Glomerular endothelial cell (primary cell): ENCODE measurements at regions not wholly inside any gene's neighbourhood (a gene's known extent, or its start where the extent isn't known, plus 50 kb on each side); places are given as distances from the start of the nearest gene placed in this dataset.
"Not testable (repeated sequence)": the region's sequence is repeated elsewhere in the genome, so short reads cannot be mapped to it uniquely, and the experiment has no call there.

Experiments used
- DNase-seq: peaks from one replicate; pipeline ENCODE4 v3.0.0-alpha.2; 2011; ENCODE audit warnings: low read depth, low spot score; ENCODE audit errors: extremely low read depth

DNA sequence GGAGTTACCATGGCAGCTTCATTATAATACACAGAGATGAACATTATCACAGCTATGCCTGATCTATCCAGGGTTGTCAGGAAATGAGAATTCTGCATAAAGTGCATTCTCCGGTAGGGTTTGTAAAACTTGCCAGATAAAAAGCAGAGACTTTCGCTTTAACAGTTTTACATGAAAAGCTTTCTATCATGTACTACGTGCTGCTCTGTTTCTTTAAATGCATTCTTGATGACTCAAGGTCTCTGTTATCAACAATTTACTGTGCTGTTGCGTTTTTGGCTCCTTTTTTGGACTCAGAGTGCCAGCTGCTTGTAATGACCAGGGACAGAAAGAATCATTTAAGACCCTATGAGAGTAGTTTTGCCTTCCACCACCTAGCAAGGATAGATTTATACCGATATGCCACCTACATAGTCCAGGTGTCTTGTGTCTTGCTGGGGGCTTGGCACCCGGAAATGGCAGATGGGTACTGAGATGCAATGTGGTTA lies 371.2 kb downstream of the BTG1 start:
- no peak for DNase-seq

DNA sequence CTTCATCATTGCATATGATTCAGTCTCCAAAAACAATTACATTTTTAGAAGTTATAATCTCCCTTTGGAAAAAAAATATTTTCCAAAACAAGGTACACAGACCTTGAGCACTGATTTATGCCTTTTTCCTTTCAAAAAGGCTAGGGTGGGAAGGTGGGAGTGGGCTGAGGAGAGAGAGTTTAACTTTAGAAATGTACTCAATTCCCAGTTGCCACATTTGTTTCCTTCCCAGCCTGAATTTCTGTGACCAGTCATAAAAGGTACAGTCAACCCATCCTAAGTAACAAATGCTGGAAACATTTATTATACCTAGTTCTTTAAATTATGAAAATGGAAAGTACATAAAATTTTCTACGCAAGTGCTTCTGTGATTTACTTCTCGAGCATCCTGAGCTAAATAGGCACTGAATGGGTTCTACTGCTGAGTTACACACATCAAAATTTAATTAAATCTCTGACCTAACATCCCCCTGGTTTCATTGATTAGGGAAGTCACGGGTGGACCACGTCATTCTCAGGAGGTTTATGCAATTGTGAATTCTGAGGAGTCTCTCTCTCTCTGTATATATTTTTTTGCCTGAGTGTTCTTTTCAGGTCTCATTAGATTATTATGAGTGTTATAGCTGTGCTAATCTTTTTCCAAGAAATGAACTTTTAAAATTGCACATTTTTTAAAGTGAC lies 371.8 kb downstream of the BTG1 start:
- DNase-seq = no peak

DNA sequence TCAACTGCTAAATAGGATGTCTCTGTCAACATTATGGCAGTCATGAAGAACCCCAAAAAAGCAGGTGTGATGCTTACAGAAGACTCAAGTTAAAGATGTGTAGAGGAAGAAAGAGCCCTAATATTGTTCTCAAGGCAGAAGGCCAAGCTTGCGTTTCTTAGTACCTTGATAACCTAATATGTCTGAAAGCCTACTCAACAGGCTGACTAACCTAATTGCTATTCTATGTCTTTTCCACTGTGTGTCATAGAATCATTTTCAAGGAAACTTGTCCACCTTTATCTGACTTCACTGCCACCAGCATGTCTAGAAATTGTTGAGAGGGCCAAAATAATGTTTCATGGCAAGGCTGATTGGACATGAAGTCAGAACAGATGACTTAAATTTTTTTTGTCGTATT lies 373.2 kb downstream of the BTG1 start:
- no peak for DNase-seq

DNA sequence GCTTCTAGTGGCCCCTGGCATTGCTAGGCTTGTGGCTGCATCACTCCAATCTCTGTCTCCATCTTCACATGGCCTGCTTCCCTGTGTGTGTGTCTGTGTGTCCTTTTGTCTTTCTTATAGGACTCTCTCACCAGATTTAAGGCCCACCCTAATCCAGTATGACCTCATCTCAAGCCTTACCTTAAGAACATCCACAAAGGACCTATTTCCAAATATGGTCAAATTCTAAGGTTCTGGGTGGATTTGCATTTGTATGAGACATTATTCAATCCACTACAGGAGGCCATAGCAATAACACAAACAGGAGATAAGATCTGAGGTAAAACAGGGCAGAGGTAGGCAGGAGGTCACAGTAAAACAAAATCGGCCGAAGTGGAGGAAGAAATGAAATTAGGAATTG lies 375.9 kb downstream of the BTG1 start:
- DNase-seq = no peak

DNA sequence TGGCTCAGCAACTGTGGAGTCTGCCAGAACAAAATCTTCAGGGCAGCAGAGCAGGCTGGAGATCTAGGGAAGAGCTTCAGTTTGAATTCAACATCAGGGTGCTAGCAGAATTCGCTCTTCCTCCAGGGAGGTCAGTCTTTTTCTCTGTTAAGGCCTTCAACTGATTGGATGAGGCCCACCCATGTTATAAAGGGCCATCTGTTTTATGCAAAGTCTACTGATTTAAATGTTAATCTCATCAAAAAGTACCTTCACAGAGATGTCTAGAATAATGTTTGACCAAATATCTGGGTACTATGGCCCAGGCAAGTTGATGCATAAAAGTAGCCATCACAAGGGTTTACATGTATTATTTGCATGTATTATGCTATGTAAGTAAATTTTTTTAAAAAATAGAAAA lies 378.4 kb downstream of the BTG1 start:
- no peak for DNase-seq

DNA sequence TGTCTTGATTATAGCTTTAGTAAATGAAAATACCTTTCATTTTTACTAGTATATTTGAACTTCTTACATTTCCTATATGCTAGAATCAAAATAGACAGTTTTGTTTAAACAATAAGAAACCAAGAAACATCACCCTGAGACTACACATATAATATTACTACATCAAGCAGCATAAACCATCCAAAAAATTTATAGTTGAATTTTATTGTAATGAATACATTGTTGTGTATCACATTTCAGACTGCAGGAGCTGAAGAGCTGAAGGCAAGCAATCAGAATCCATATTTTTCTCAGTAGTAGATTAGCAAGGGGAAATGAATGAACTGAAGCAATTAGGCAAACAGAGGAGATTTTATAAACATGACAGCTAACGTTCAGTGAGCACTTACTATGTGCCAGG lies 379.2 kb downstream of the BTG1 start:
- DNase-seq = no peak

DNA sequence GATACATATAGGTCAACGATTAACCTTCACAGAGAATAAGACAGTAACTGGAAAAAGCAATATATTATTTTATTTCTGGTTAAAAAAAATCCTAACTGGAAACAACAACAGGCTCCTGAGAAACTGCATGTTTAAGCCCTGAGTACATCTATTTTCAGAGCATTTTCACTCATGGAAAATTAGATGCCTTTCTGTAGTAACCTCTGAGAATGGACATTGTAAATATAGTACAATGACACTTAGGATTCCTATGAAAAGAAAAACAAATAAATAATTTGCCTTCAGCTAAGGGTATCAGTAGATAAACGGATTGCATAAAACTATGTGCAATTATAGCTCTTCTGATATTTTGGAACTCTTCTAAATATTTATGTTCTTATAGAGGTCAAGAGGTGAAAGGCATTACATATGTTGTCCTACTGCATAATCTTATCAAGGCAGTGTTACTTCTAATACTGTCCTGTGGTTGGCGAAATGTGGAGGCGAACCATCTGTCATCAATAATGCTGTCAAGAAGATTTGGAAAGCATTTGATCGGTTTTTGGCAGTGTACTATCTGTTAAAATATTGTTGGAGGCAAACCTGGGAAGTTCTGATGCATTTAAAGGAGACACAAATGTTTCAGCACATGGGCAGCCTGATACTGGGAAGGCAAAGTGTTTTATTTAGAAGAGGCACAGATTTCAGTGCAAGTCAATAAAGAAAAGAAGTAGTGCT lies 381.8 kb downstream of the BTG1 start:
- no peak for DNase-seq

DNA sequence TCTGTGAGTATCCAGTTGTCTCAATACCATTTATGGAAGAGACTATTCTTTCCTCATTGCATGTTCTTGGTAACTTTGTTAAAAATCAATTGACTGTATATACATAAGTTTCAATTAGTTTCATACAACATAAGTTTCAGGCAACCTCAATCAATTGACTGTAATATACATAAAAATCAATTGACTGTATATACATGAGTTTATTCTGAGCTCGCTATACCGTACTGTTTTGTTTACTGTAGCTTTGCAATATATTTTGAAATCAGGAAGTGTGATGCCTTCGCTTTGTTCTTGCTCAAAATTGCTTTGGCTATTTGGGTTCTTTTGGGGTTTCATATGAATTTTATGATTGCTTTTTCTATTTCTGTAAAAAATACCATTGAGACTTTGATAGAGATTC lies 392.0 kb downstream of the BTG1 start:
- DNase-seq = no peak

DNA sequence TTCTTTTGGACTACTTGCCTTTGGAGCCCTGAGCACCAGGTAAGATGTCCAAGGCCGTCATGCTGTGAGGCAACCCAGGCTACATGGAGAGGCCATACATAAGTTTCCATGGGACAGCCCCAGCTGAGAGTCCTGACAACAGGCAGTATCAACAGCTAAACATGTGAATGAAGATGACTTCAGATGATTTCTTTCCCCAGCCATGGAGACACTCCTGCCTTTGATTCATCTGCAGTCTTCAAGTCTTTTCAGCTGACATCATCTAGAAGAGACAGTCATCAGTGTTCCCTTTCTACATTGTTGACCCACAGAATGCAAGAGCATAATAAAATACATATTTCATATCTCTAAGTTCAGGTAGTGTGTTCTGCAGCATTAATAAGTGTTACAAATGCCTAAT lies 398.7 kb downstream of the BTG1 start:
- no peak for DNase-seq

DNA sequence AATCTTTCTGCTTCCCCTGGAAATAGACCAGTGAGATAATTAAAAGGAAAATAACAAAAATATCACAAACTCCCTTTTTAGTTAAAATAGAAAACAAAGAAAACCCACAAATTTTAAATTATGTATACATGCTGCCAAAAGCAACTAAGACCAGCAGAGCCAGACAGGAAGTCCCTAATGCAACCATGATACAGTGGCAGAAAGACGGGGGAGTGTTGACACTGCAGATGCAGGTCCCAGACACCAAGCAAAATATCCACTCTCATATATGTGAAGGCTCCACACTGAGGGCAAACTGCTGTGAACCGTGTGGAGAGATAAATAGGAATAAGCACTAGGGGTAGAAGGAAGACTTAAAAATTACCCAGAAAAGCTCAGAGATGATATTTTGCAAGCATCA lies 401.0 kb downstream of the BTG1 start:
- DNase-seq = no peak

DNA sequence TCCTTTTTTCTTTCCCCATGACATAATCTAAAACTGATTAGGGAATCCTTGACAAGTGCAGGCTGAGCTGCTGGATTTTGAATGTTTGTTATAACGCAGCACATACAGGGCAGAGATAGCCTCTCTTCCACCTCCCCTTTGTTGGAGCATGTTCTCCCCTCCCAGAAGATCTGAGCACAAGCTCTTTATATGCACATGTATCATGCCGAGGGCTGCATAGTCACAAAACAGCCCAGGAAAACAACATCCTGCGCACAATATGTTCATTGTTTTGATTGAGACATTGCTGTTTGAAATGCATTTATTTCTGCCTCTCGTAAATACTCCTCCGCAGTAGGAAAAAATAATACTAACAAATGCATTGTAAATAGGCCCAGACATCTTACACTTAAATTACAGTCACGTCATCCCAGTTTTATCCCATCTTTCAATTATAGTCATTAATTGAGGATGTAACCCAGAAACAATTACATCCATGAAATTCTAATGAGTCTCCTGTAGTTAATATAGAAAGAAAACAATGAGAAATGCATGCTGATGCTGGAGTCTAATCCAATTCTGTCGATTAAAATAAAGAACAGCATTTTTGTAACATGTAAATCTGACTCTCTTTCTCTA lies 401.8 kb downstream of the BTG1 start:
- DNase-seq = no peak

DNA sequence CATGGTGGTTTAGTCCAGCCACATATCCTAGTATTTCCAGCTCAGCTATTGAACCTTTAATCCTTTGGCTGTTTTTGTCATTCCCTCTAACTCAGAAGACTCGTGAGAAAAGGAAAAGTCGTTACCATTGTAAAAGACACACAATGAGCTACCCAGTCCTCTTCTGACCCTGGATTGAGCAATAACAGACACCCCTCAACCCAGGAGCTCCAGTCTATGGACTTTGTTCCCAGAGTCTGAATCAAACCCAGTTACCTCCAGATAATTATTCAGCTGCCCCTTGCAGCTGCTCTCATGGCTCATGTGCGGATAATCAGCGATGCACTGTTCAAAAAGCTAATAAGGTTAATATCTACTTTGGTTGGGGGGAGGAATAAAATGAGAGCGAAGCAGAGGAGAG lies 402.4 kb downstream of the BTG1 start:
- no peak for DNase-seq

DNA sequence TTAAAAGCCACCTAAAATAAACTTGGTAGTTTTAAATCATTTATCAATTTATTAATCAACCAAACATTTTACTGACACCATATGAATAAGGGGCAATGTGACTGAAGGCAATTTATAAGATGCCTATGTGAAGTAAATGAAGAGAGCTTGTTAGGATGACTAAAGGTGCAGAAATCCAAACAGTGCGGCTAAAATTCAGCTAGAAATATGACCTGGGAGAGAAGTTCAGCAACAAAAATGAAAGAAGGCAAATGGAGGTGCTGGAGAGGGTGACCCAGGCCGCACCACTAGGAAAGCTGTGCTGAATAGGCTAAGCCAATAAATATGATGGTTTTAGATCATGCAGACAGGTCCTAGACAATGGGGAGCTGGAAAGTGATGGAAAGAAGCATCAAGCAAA lies 403.7 kb downstream of the BTG1 start:
- no peak for DNase-seq

DNA sequence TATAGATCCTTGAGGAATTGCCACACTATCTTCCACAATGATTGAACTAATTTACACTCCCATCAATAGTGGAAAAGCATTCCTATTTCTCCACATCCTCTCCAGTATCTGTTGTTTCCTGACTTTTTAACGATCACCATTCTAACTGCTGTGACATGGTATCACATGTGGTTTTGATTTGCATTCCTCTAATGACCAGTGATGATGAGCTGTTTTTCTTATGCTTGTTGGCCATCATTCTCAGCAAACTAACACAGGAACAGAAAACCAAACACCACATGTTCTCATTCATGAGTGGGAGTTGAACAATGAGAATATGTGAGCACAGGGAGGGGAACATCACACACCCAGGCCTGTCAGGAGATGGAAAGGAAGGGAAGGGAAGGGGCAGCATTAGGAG lies 411.8 kb downstream of the BTG1 start:
- DNase-seq = not testable (repeated sequence)

DNA sequence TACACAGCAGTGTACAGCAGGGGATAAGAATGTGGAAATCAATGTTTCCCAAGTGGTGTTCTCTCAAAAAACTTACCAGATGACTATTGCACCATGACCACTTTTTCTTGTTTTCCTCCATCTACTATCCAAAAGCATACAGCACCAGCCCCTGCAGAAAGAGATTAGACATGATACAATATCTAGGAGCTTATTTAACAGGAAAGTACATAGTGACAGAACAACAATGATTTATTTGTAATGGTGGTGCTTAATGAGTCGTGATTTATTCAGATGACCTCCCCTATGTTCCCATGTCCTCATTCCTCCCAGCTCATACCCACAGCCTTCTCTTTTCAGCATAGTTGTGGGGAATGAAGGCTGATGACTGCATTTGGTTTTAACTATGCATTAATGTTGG lies 413.6 kb downstream of the BTG1 start:
- no peak for DNase-seq

DNA sequence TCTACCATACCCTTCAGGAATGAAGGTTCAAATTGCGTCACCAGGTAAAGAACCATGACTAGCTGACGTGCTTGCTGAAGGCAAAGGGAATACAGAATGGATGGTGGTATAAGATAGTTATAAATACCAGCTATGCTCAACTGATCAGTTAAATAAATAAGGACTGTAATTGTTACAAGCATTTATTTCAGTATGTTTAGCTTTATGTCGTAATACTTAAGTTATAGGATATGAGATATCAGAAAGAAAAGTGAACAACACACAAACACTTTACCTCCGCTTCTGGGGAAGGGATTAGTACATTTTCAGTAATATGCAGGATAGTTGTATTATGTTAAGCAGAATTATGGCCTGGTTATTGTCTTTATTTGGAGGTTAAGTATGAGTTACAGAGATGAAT lies 416.1 kb downstream of the BTG1 start:
- no peak for DNase-seq

DNA sequence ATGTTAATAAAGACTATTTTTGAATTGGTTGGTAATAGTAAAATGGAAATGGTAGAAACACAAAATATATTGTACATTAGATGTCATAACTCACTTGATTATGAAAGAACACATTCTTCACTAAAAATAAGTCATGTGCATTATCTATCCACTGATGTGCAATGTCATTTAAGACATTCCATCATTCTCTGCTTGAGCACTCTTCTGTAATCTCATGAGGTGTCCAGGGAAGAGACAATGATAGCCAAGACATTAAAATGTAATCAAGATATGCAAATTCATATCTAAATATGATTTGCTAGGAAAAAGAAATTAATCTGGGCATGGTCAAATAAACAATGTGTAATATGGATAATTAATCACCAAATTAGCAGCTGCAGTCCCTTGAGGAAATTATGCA lies 422.5 kb downstream of the BTG1 start:
- no peak for DNase-seq

DNA sequence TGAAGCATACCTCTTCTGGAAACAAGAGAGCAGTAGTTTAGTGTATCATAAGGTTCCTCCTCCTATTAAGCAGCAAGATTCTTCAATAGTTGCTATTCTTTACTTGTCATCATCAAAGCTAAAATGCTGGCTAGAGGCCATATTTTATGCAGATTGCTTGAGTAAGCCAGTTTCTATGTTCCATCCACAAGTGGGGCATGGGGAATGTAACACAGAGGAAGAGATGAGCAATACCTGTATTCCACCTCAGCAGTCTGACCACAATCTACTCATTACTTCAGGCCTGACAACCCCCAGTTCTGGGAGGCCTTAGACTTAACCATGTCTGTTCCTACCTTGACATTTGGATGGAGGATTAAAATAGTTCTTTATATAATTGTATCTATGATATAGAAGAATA lies 423.6 kb downstream of the BTG1 start:
- DNase-seq = no peak

DNA sequence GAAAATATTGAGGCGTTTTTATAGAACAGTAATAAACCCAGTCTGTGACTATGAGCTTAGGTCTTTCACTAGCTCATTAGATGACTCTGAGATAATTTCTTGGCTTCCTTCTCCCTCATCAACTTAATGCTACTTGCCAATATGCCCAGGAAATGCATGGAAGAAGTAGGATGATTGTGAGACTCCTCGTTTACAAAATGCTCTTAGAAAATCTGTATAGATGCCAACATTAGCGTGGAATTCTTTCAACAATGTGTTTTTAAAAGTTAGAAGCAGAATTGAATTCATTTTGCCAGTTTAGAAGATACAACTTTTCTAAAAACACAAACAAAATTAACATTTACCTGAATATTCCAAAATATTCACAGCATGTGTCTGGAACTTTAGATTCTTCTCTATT lies 424.6 kb downstream of the BTG1 start:
- DNase-seq = no peak

DNA sequence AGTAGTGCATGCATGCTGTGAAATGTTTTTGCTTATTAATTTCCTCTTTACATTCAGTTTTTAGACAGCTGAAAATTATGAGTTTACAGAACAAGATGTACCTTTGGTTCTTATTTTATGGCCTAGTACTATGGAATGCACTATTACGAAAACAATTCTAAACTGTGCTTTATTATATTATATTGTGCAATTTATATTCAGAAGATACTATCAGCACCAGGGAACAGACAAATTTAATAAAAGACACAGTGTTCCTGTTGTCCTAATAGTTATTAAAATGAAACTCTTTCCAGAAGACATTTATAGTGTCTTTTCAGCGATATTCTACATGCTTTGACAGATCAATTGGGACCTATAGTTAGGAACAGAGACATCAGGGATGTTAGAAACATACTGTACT lies 427.3 kb downstream of the BTG1 start:
- DNase-seq = no peak

DNA sequence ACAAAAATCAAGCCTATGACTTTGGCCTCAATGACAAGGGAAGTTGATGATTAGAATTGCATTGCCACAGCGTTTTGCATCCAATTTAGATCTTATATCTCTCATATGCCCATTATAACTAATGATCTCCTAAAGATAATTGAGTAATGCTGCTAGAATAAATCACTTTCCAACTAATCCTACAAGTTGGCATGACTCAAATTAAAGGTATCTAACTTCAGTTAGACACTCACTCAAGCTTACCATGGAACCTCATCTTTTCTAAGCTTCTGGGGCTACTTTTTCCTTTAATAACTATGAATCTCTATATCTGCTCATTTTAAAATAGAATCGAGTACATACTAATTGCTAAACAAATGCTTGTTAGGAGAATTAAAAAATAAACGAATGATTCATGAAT lies 427.8 kb downstream of the BTG1 start:
- DNase-seq = no peak

DNA sequence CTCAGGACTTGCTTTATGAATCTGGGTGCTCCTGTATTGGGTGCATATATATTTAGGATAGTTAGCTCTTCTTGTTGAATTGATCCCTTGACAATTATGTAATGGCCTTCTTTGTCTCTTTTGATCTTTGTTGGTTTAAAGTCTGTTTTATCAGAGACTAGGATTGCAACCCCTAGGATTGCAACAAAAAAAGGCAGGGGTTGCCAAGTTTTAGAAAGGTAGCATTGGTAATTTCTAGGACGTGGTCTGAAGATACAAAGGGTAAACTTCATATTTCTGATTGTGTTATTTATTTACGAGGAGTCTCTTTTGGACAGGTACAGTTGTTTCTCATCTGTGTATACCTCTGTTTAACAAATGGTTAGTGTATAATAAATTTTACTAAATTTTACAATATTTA lies 433.7 kb downstream of the BTG1 start:
- DNase-seq = not testable (repeated sequence)
